Stimulated activated naive CD8-positive, alpha-beta T cell treated with anti-CD3 and anti-CD28 coated beads, Interleukin-15, Interleukin-2, amounts not matched to agents 100 U/mL and 50 U/mL, for 24 hours (primary cell): ENCODE measurements at regions not wholly inside any gene's neighbourhood (a gene's known extent, or its start where the extent isn't known, plus 50 kb on each side); places are given as distances from the start of the nearest gene placed in this dataset.
"Not testable (repeated sequence)": the region's sequence is repeated elsewhere in the genome, so short reads cannot be mapped to it uniquely, and the experiment has no call there.

ENCODE experiments used
- ATAC-seq: fragments of 150-1000 bp; cut with Tn5 transposase; one replicate; pipeline ENCODE4 v1.10.0; 2021
- DNase-seq: peaks from one replicate; pipeline ENCODE4 v3.0.0; 2021

DNA sequence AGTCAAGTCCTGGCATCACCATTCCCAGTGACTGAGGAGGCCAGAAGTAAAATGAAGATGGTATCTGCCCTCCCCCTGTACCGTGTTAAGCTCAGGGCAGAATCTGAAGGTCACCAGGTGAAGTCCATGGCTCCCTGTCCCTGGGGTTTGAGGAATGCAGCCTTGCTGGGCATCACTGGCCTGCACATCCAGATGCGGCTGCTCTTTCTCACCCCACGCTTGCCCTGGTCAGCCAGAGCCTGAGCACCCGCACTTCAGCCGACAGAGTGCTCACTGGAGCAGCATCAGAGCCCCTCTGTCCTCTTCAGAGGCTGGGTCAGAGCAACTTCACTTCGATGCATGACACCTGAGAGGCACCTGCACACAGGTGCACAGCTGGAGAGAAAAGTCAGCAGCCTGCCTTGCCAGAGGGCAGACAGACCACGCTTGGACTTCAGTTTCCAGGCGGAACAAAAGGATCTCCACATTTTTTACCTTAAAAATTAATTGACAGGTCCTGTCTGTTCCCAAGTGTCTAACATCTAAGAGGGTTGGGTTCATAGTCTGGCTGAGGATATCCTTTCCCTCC is 267.3 kb downstream of the ANAPC1 start:
- ATAC-seq, result no peak

DNA sequence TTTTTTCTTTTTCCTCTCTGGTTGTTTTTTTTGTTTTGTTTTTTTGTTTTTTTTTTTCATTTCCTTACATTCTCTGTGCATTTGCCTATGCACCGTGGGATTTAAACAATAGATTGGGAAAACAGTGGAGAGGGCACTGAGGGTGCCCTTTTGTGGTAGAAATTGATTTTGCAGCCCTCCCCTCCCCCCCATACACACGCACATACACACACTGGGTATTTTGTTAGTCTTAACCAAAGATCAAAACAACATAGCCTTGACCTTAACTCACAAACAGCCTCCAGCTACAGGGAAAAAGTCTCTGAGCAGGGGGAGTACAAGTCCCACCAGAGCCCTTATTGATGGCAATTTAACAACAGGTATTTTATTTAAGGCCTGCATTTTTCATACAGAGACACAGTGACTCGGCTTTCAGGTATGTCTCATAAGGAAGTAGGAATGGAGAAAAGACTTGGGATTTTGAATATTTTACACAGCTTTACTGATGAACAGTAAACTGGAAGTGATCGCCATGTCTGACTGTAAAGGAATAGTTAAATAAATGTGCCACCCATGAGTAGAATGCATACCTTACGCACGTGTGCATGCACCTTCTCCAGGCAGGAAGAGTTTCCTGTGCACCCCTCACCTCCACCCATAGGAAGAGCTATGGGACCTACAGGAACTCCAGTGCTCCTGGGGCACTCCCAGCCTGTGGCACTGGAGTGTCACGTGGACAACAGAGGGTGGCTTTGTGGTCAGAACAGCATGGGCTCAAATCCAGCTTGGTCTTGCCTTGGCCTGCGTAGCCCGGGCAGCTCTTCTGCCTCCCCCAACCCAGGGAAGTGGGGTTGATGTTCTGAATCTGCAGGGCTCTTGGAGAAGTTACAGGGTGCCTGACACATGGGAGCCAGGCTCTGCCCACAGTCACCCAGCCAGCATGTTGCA is 266.4 kb downstream of the ANAPC1 start:
- no peak for DNase-seq

More for the DNA sequence above, 267.3 kb downstream of the ANAPC1 start:
- no peak for DNase-seq

DNA sequence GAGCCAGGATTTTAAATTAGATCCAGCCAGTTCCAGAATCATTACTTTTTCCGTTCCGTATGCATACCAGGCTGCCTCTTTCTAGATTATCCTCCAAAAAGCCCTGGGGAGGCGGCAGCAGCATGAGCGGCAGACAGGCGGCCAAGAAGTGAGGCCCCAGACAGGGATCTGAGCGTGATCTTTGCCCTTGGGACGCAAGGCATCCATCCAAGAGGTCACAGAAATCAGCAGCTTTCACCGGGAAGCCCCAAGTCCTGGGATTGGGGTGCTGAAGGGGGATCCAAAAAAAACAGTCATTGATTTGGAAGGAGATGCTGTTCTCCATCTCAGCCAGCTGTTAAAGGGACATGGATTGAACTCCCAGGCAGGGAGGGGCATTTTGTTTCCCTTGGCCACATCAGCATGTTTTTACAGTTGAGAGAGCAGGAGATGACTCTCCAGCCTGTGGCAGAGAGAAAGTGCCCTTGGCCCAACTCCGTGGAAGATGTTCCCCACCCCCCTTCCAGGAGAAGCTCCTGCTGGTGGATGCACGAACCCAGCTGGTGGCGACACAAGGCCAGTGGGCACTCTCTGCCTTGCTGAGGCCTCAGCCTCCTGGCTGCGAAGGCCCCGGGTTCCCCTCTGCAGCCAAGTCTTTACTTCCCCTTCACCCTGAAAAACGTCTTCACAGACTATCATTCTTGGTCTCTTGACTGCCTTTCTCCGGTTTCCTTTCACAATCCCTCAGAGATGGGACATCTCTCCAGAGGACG is 265.6 kb downstream of the ANAPC1 start:
- DNase-seq, result no peak
- no peak for ATAC-seq

More for the DNA sequence above, 266.4 kb downstream of the ANAPC1 start:
- ATAC-seq, result no peak

DNA sequence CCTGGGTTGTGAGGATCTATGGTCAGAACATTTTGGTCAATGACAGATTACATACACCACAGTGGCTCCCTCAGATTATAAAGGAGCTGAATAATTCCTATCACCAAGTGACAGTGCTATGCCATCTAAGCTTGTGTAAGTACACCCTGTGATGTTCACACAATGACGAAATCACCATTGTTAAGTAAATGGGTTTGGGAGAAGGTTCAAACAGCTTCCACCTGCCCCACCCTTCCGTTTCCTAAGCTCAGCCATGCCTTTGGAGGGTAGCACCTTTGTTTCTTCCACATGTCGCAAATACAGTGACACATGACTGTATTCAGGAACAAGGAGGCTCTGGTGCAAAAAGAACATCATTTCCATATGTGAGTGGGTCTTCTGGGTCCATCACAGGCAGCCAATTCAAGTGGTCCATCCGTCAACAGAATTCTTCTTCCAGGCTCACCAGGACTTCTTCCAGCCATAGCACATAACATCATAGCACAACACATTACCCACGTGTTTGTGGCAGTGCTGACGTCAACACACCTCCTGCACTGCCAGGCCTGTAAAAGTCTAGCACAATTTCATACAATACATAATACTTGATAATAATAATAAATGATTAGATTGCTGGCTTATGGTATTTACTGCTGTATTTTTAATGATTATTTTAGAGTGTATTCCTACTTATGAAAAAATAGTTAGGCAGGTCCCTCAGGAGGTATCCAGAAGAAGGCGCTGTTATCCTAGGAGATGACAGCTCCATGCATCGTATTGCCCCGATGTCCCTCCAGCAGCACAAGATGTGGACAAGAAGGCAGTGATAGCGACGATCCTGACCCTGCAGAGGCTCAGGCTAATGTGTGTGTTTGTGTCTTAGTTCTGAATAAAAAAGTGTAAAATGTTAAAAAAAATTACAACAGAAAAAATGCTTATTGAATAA is 264.8 kb downstream of the ANAPC1 start:
- no peak for DNase-seq
- ATAC-seq, result no peak

DNA sequence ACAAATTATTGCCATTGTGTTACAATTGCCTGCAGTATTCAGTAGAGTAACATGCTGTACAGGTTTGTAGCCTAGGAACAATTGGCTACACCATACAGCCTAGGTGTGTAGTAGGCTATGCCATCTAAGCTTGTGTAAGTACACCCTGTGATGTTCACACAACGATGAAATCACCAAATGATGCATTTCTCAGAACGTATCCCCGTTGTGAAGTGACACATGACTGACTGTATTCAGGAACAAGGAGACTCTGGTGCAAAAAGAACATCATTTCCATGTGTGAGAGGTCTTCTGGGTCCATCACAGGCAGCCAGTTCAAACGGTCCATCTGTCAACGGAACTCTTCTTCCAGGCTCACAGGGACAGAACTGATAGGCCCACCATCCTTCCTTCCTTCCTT is 263.7 kb downstream of the ANAPC1 start:
- ATAC-seq (no peak), DNase-seq (no peak)

DNA sequence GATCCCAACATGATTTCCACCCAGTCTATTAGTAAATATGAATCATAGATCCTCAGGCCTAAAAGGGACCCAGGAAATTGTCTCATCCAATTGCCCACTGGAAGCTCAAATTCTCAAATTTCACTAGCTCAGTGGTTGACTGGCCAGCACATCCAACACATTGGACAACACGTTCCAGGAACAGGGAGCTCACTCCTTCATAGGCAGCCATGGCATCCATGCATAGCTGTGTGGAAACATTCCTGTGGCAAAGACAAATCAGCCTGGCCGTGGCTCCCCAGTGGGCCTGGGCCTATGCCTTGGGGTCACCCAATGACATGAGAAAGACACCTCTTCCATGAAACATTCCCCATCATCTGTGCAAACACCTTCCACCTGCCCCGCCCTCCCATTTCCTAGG is 261.1 kb downstream of the ANAPC1 start:
- no peak for ATAC-seq
- DNase-seq, result no peak

DNA sequence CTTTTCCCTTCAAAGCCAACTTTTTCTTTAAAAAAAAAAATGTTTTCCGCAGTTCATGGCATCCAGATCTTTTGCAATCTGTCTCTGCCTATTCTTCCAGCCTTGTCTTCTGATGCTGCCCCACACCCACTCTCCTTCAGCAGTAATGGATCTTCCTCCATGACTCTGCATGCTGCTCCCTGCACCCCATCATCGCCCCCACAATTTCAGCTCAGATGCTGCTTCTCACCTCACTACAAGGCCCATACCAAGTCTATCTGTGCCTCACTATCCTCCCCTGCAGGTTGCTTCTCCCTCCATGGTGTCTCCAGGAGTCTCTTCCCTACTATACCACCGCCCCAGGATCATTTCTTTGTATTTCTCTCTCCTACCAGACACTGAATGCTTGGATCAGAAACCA is 260.6 kb downstream of the ANAPC1 start:
- ATAC-seq (no peak), DNase-seq (no peak)

DNA sequence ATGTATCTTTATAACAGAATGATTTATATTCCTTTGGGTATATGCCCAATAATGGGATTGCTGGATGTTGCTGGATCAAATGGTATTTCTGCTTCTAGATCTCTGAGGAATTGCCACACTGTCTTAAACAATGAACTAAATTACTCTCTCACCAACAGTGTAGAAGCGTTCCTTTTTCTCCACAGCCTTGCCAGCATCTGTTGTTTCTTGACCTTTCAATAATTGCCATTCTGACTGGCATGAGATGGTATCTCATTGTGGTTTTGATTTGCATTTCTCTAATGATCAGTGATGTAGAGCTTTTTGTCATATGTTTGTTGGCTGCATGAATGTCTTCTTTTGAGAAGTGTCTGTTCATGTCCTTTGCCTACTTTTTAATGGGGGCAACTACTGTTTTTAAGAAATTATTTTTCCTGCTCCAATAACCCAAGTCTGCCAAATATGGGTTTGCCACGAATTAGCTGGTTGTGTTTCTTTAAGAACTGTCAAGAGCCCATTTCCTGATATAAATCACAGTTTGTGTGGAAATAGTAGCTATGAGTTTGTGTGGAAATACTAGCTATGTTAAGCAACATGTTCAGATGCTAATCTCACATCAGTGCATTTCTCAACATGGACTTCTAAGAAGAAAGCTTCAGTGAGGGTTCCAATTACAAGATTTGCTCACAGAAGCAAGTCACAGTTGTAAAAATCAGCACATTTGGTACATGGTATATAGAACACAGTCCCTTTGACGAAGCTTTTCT is 259.4 kb downstream of the ANAPC1 start:
- ATAC-seq (no peak), DNase-seq (no peak)

DNA sequence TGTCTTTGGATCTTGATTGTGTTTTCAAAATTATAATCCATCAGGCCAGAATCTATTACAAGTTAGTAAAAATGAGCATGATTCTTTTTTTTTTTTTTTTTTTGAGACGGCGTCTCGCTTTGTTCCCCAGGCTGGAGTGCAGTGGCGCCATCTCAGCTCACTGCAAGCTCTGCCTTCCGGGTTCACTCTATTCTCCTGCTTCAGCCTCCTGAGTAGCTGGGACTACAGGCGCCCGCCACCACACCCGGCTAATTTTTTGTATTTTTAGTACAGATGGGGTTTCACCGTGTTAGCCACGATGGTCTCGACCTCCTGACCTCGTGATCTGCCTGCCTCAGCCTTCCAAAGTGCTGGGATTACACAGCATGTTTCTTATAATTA is 258.8 kb downstream of the ANAPC1 start:
- DNase-seq, ATAC-seq: not testable (repeated sequence)

DNA sequence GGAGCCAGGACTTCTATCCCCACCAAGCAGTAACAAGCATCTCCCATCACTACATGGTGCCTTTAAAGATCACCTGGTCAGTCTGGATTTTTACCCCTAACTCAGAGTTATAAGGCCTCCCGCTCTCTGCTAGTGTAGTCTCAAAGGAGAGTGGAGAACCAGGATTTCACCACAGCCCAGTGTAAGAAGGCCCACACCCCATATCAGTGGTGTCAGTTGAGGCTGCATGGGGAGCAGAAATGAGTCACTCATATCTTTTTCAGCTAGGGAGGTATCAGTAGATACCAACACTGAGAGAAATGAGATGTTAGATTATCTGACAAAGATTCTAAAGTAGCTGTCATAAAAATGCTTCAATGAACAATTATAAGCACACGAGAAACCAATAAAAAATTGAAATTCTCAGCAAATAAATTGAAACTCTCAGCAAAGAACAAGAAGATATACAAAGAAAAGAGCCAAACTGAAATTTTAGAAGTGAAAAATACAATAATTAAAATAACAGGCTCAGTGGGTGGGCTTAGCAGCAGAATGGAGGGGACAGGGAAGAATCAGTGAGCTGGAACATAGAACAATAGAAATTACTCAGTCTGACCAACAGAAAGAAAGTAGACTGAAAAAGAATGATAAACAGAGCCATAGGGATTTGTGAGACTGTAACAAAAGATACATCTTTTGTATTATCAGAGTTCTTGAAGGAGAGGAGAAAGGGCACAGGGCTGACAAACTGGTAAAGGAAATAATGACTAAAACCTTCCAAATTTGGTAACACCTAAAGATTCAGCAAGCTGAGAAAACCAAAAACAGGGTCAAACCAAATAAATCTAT is 257.7 kb downstream of the ANAPC1 start:
- ATAC-seq (peak; percentile 94), DNase-seq (no peak)

DNA sequence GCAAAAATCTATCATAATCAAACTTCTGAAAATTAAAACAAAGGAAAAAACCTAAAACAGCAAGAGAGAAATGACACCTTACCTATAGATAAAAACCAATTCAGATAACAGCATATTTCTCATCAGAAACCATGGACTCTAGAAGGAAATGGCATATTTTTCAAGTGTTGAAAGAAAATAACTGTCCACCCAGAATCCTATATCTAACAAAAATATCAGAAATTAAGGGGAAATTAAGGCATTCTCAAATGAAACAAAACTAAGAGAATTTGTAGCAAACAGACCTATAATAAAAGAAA is 257.2 kb downstream of the ANAPC1 start:
- no peak for ATAC-seq
- no peak for DNase-seq

DNA sequence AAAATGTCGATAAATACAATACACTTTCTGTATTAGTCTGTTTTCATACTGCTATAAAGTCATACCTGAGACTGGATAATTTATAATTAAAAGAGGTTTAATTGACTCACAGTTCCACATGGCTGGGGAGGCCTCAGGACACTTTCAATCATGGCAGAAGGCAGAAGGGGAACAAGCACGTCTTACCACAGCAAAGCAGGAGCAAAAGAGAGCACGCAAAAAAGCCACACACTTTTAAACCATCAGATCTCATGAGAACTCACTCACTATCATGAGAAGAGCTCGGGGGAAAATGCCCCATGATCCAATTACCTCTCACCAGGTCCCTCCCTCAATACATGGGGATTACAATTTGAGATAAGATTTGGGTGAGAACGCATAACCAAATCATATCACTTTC is 256.7 kb downstream of the ANAPC1 start:
- ATAC-seq, result no peak
- no peak for DNase-seq

DNA sequence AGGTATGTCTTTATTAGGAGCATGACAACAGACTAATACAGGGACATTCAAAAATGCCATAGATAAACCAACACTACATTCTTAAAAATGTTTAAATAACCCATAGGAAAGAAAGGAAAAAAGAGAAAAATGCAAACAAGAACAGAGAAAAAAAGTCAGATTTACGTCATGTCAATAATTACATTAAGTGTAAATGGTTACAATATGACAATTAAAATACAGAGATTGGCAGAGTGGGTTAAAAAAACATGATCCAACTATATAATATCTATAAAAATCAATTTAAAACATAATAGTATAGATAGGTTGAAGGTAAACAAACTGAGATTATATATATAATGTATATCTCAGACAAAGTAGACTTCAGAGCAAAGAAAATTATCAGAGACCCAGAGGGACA is 255.8 kb downstream of the ANAPC1 start:
- no peak for DNase-seq
- ATAC-seq, result no peak

DNA sequence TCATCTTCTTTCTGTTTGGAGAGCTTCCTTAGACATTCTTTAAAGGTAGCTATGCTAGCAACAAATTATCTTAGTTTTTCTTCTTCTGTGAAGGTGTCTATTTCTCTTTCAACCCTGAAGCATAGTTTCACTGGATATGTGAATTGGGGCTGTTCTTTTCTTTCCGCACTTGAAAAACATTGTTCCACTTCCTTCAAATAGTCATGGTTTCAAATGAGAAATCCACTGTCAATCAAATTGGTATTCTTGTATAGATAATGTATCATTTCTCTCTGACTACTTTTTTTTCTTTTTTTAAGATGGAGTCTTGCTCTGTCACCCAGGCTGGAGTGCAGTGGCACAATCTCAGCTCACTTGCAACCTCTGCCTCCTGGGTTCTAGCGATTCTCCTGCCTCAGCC is 254.0 kb downstream of the ANAPC1 start:
- DNase-seq, result no peak
- ATAC-seq, result no peak

DNA sequence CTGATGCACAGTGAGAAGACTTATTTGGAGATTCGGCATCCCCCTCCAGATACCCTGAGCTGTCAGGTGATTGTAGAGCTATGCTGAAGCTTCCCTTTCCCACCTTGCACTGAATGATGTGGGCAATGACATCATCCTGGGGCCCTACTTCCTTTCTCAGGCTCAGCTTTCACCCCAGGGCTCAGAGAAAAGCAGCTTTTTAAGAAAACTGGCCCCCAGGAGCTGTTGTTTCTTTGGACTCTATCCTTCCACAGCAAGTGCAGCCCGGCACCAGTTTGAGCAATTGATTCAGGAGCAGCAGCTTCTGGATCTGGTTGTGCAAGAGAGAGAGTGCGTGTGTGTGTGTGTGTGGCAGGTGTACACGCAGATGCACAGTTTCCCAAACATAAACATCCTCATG is 251.3 kb downstream of the ANAPC1 start:
- DNase-seq, result peak; percentile 38
- peak; percentile 58 for ATAC-seq

DNA sequence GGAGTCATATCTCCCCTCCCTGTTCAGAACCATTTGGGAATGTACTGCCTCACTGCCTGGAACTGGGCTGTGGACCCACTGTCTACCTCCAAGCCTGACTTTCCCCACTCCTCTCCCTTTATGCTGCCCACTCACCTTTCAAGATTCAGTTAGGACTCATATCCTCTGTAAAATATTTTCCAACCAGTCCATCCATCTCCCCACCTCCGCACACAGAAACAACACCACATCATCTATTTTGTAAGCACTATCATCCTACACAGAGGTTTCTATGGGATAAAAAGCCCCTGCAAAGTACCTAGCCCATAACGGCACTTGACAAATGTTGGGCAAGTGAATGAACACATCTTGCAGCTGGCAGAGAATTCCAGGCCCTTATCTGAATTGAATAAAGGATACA is 250.8 kb downstream of the ANAPC1 start:
- DNase-seq (no peak), ATAC-seq (peak; percentile 54)

DNA sequence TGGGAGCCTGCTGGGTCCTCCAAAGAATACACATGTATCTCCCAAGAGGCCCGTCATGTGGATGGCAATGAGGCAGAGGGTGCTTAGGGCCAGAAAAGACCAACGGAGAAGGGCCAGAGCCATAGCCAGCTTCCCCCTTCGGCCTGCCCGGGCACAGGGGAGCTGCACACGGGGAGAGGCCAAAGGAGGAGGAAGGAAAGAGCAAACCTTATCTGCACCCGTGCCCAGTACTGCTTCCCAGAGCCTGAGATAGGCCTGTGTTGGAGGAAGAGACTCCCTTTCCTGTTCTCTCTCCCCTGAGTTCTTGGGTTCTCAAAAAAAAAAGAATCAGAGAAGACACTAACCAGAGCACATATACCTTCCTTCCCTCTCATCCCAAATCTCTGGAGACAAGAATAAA is 250.3 kb downstream of the ANAPC1 start:
- ATAC-seq (no peak), DNase-seq (no peak)

DNA sequence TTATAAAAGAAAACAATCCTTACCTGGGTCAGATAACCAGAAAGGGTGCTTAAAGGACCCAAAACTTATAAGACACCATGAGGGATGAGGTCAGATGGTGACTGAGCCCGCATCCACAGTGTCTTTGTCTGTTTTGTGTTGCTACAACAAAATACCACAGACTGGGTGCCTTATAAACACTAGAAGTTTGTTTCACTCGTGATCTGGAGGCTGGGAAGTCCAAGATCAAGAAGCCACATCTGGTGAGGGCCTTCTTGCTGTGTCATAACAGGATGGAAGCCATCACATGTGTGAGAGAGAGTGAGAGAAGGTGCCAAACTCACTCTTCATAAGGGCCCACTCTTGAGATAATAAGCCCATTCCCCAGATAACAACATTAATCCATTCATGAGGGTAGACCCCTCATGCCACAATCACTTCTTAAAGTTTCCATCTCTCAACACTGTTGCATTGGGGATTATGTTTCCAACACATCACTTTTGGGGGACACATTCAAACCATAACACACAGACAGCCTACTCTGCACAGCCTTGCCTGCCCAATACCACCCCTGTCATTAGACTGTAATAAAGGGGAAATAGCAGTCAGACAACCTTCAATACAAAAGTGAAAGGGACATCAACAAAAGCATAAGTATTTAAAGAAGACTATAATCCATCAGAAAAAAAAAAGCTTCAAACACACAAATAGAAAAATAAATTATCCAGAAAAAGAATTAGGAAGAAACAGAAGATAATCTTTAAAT is 249.8 kb downstream of the ANAPC1 start:
- DNase-seq, result no peak
- peak; percentile 70 for ATAC-seq

DNA sequence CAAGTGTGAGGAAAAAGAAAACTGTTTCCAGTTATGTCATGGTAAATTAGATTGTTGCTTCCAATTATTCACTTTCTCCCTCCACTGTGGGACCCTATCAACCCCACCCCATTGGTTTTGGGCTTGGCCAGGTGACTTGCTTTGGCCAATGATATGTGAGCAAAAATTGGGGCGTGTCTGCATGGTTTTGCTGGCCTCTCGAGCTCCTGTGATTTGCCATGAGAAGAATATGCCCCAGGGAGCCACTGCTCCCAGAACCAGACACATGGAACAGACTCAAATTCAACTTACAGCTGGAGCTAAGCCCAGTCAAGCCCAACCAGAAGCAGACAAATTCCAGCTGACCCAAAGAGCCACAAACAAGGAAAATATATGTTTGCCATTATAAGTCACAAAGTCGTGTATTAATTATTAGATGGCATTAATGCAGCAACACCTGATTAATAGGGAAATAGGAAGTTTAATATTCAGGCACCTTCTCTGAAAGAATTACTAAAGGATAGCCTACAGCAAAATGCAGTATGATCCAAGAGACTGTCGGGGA is 248.9 kb downstream of the ANAPC1 start:
- no peak for DNase-seq
- no peak for ATAC-seq

DNA sequence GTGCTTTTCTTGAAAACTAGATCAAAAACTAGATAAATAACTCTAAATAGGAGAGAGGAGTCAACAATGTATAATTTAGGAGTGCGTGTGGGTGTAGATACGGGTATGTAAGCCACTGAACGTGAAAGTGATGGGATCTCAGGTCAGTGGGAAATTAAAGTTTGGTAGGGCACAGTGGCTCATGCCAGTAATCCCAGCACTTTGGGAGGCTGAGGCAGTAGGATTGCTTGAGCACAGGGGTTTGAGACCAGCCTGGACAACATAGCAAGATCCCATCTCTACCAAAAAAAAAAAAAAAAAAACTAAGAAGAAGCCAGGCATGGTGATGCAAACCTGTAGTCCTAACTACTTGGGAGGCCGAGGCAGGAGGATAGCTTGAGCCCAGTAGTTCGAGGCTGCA is 247.1 kb downstream of the ANAPC1 start:
- ATAC-seq (no peak), DNase-seq (no peak)
